Medulla oblongata (tissue), 1 donor: ENCODE measurements at regions not wholly inside any gene's neighbourhood (a gene's known extent, or its start where the extent isn't known, plus 50 kb on each side); places are given as distances from the start of the nearest gene placed in this dataset.
"Not testable (repeated sequence)": the region's sequence is repeated elsewhere in the genome, so short reads cannot be mapped to it uniquely, and the experiment has no call there.

Source experiments
- DNase-seq: peaks from one replicate; pipeline ENCODE4 v3.0.0-alpha.2; 2015; ENCODE audit errors: extremely low spot score

DNA sequence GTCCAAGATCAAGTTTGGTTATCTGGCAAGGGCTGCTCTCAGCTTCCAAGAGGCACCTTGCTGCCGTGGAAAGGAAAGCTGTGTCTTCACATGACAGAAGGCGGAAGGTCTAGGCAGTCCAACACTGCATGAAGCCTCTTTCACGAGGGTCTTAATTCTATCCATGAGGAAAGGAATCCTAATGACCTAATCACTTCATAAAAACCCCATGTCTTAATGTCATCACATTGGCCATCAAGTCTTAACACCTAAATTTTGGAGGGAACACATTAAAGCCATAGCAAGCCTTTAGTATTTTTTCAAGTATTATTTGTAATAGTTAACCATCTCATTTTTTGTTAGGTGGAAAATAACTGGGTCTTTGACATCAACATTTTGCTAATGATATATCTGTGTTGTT is 858.3 kb downstream of the FLRT2 start:
- no peak for DNase-seq

DNA sequence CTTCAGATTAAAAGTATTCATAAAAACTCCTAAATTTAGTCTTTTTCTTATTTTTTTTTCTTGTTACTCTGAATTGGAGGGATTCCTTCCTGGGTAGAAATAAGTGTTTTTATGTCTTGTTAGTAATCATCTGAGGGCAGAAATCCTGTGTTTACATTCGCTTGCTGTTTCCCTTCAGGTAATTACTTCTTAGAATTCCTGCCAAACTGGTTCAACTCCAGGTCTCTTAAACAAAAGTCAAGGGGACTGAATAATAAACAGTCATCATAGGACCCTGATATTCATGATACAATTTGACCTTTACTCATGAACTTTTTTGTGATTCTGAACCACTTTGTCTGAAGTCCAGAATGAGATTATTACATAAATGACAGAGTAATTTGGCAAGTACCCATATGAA is 843.9 kb downstream of the FLRT2 start:
- DNase-seq: no peak

DNA sequence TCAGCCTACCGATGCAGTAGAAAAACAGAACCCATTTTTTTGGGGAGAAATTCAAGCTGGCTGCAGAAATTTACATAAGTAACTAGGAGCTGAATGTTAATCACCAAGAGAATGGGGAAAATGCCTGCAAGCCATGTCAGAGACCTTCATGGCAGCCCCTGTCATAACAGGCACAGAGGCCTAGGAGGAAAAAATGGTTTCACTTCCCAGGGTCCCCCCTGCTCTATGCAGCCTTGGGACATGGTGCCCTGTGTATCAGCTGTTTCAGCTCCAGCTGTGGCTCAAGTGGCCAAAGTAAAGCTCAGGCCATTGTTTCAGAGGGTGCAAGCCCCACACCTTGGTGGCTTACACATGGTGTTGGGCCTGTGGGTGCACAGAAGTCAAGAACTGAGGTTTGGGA is 842.5 kb downstream of the FLRT2 start:
- DNase-seq: no peak

- no peak for DNase-seq
Measured at GRCh38 chr14:86364634-86365033, 834.7 kb downstream of the FLRT2 start.

- no peak for DNase-seq
Measured at GRCh38 chr14:86363576-86363975, 833.6 kb downstream of the FLRT2 start.

- DNase-seq: no peak
Measured at GRCh38 chr14:86363047-86363446, 833.1 kb downstream of the FLRT2 start.

GRCh38 chr14:86357876-86358275 is 827.9 kb downstream of the FLRT2 start:
- no peak for DNase-seq

GRCh38 chr14:86357119-86357518 is 827.2 kb downstream of the FLRT2 start:
- no peak for DNase-seq

- DNase-seq: no peak
Measured at GRCh38 chr14:86346818-86347384, 817.0 kb downstream of the FLRT2 start.

DNA sequence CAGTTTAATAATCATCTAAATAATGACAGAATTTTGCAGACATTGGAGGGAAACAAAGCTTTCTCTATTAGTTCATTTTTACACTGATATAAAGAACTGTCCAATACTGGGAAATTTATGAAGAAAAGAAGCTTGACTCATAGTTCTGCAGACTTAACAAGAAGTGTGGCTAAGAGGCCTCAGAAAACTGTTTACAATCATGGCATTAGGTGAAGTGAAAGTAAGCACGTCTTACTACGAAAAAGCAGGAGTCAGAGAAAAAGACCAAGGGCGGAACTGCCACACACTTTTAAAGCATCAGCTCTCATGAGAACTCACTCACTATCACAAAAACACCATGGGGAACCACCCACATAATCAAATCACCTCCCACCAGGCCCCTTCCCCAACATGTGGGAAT is 804.4 kb downstream of the FLRT2 start:
- no peak for DNase-seq

GRCh38 chr14:86333493-86333892 is 803.5 kb downstream of the FLRT2 start:
- DNase-seq: no peak

DNA sequence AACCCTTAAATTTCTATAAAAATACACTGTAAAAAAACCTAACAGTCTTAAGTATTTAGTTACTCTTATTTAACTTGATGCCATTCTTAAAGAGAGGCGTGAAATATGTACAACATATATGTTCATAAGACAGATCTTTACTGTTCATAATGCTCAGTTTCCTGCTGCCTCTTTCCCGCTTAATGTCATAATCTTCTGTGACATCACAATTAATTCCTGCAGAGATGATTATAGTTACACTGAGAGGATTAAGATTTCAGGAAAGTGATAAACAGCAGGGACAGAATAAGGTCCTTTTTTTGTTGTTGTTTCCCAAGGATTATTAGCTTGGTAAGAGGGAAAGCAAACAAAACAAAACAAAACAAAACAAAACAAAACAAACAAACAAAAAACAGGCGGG is 801.4 kb downstream of the FLRT2 start:
- no peak for DNase-seq

GRCh38 chr14:86321151-86321550 is 791.2 kb downstream of the FLRT2 start:
- no peak for DNase-seq

GRCh38 chr14:86312154-86312665 is 782.3 kb downstream of the FLRT2 start:
- DNase-seq: not testable (repeated sequence)

GRCh38 chr14:86311151-86311550 is 781.2 kb downstream of the FLRT2 start:
- no peak for DNase-seq

DNA sequence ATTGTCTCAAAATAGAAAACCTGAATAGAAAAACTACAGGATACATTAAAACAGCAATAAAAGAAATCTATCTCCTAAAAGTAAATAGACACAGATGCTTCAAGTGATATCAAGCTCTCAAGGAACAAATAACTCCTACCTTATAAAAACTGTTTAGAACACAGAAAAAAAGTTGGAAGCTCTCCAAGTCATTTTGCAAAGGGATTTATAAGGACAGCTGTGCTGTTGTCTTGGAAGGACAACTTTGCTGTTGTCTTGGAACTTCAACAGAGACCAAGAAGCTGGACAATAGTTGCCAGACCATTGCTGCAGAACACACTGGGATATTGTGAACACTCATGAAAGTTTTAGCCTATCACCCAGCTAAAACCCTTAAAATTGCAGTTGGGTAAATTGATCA is 780.7 kb downstream of the FLRT2 start:
- no peak for DNase-seq

- DNase-seq: no peak
Measured at GRCh38 chr14:86310148-86310547, 780.2 kb downstream of the FLRT2 start.

- DNase-seq: no peak
Measured at GRCh38 chr14:86305058-86305457, 775.1 kb downstream of the FLRT2 start.

GRCh38 chr14:86299994-86300393 is 770.0 kb downstream of the FLRT2 start:
- DNase-seq: no peak

DNA sequence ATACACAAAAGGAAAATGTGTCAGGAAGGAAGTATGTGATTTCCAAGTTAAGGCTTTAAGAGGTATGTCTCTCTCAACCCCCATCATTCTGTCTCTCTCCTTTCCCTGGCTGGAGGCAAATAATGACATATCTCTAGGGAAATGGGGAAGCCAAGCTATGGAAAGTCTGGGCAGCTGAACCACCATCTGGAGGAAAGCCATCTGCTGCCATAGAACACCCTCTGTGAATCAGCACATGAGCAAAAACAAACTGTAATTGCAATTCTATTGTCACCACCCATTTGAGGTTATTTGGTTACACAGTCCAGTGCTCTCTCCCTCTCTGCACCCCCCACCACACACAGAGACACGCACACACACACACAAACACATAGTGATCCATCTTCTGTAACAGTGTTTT is 766.2 kb downstream of the FLRT2 start:
- DNase-seq: no peak

DNA sequence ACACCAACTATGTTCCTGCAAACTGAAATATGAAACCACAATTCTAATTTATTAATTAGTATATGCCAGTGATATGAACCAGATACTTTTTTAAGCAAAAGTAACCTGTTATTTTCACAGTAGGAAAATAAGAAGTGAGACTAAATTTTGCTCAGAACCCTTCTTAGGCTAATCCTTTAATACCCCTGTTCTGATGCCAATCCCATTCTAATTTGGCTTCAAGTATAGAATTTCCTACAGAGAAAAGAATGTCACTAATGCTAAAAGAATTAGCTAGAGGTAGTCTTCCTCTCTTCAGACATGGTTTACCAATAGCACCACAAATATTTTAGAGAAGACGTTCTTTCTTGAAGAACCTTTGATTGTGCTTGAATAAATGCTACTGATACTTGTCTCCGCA is 758.4 kb downstream of the FLRT2 start:
- DNase-seq: no peak

DNA sequence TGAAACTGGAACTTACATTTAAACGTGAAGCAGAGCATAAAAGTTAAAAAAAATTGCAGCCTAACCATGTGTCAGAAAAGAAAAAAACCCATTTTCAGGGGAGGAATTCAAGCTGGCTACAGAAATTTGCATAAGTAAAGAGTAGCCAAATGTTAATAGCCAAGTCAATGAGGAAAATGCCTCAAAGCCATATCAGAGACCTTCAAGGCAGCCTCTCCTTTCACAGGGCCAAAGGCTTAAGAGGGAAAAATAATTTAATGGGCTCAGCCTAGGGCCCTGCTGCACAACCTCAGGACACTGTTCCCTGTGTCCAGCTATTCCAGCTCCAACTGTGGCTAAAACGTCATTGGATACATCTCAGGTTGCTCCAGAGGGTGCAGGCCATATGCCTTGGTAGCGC is 749.5 kb downstream of the FLRT2 start:
- DNase-seq: no peak

DNA sequence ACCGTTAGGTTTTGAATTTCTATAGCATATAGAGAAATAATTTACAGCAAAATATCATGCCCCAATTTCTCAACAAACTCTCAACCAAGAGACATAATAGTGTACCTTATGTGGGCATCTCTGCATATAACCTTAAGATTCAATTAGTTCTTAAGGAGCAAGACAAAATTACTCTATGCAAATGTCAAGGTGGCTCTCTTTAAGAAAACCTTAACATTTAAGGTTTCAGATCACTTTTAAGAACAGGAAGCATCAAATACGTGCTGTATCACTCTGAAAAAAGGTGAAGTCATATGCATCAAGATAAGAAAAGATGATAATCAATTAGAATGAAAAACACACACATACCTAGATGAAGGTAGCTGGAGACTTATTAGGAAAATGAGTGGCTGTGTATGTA is 728.0 kb downstream of the FLRT2 start:
- DNase-seq: no peak

DNA sequence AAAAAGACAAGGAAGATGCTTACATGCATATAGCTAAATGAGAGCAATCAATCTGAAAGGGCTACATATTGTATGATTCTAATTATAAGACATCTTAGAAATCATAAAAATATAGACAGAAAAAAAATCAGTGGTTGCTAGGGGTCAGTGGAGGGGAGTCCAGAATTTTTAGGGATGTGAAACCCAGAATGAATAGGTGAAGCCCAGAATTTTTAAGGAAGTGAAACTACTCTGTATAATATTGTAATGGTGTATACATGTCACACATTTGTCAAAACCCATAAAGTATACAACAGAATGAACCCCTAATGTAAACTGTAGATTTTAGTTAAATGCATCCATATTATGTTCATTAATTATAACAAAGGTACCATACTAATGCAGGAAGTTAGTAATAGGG is 713.2 kb downstream of the FLRT2 start:
- no peak for DNase-seq
